ENCODE measurements at regions not wholly inside any gene's neighbourhood (a gene's known extent, or its start where the extent isn't known, plus 50 kb on each side); places are given as distances from the start of the nearest gene placed in this dataset.

DNA sequence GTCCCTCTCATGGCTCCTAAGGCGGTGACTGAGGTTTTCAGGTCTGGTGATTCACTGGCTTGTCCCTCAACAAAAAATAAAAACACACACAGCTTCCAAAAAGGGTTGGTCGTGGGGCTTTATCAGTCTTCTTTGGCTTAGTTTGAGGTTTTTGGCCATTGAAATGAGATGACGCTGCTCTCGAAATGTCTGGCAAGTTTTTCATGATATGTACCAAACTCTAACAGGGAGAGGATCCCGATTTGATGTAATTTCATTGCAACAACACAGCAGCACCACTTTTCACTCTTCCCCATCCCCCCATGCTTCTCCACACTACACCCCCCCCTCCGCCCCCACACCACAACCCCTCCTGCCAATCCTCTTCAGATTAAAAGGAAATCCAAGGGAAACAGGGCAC, 187.1 kb upstream of the NFIA start:
- Histone ChIP-seq H4K20me1 (ENCODE audit: control insufficient read depth, insufficient read depth, low read depth, low read length) (no peaks in the 10 kb centered on the region), H3K9me2 (replicated peaks; ENCODE audit: control insufficient read depth, low read length) (no peaks in the 10 kb centered on the region), H3K27ac (ENCODE audit: low read depth, low read length) (no peak overlapping the region), H3K27me3 (ENCODE audit: control insufficient read depth, low read length) (peaks cover 3% of the 10 kb centered on the region), H3K9me3 (ENCODE audit: control insufficient read depth, insufficient read depth, low read length) (no peaks in the 10 kb centered on the region), H3K4me1 (ENCODE audit: control insufficient read depth, low read length) (no peaks in the 10 kb centered on the region), H3K79me2 (ENCODE audit: control insufficient read depth, low read length) (no peaks in the 10 kb centered on the region), H3K4me3 (ENCODE audit: low read length) (no peak overlapping the region), H3K36me3 (ENCODE audit: control insufficient read depth, low read length) (no peaks in the 10 kb centered on the region), H3F3A (ENCODE audit: control insufficient read depth, insufficient read depth) (no peaks in the 10 kb centered on the region), H3K4me2 (ENCODE audit: low read length) (no peak overlapping the region)
- no peak for TF ChIP-seq CTCF (IDR thresholded peaks at IDR 0.05; ENCODE audit: low read depth, low read length, poor library complexity, severe bottlenecking)
- TF ChIP-seq EZH2phosphoT487 (IDR thresholded peaks at IDR 0.05; ENCODE audit: borderline replicate concordance, low read length), result no peak

- no peak for TF ChIP-seq EZH2phosphoT487 (IDR thresholded peaks at IDR 0.05; ENCODE audit: borderline replicate concordance, low read length)
- no peaks in the 10 kb centered on the region for H3K79me2 ChIP-seq (ENCODE audit: control insufficient read depth, low read length)
- no peaks in the 10 kb centered on the region for H3K4me1 ChIP-seq (ENCODE audit: control insufficient read depth, low read length)
- no peaks in the 10 kb centered on the region for H3K36me3 ChIP-seq (ENCODE audit: control insufficient read depth, low read length)
- no peaks in the 10 kb centered on the region for H3K9me3 ChIP-seq (ENCODE audit: control insufficient read depth, insufficient read depth, low read length)
- H3K9me2 ChIP-seq (replicated peaks; ENCODE audit: control insufficient read depth, low read length), result no peaks in the 10 kb centered on the region
- H4K20me1 ChIP-seq (ENCODE audit: control insufficient read depth, insufficient read depth, low read depth, low read length), result no peaks in the 10 kb centered on the region
- H3F3A ChIP-seq (ENCODE audit: control insufficient read depth, insufficient read depth), result no peaks in the 10 kb centered on the region
- H3K27ac ChIP-seq (ENCODE audit: low read depth, low read length), result no peak overlapping the region
- H3K4me3 ChIP-seq (ENCODE audit: low read length), result no peak overlapping the region
- peaks cover 3% of the 10 kb centered on the region for H3K27me3 ChIP-seq (ENCODE audit: control insufficient read depth, low read length)
- H3K4me2 ChIP-seq (ENCODE audit: low read length), result no peak overlapping the region
Observed at GRCh38 chr1:60894741-60895140, 187.6 kb upstream of the NFIA start.

- TF ChIP-seq EZH2phosphoT487 (IDR thresholded peaks at IDR 0.05; ENCODE audit: borderline replicate concordance, low read length) (no peak), CTCF (IDR thresholded peaks at IDR 0.05; ENCODE audit: low read depth, low read length, poor library complexity, severe bottlenecking) (no peak)
- H3F3A ChIP-seq (ENCODE audit: control insufficient read depth, insufficient read depth), result no peaks in the 10 kb centered on the region
- H3K27ac ChIP-seq (ENCODE audit: low read depth, low read length), result no peak overlapping the region
- no peaks in the 10 kb centered on the region for H3K9me2 ChIP-seq (replicated peaks; ENCODE audit: control insufficient read depth, low read length)
- peaks cover 3% of the 10 kb centered on the region; the same call in 1 of the 2 replicates for H3K27me3 ChIP-seq (ENCODE audit: control insufficient read depth, low read length)
- no peaks in the 10 kb centered on the region for H3K4me1 ChIP-seq (ENCODE audit: control insufficient read depth, low read length)
- no peaks in the 10 kb centered on the region for H3K9me3 ChIP-seq (ENCODE audit: control insufficient read depth, insufficient read depth, low read length)
- no peaks in the 10 kb centered on the region for H4K20me1 ChIP-seq (ENCODE audit: control insufficient read depth, insufficient read depth, low read depth, low read length)
- no peaks in the 10 kb centered on the region for H3K79me2 ChIP-seq (ENCODE audit: control insufficient read depth, low read length)
- H3K4me2 ChIP-seq (ENCODE audit: low read length), result no peak overlapping the region
- H3K36me3 ChIP-seq (ENCODE audit: control insufficient read depth, low read length), result no peaks in the 10 kb centered on the region
- no peak overlapping the region for H3K4me3 ChIP-seq (ENCODE audit: low read length)
Observed at GRCh38 chr1:60894130-60894529, 188.2 kb upstream of the NFIA start.

DNA sequence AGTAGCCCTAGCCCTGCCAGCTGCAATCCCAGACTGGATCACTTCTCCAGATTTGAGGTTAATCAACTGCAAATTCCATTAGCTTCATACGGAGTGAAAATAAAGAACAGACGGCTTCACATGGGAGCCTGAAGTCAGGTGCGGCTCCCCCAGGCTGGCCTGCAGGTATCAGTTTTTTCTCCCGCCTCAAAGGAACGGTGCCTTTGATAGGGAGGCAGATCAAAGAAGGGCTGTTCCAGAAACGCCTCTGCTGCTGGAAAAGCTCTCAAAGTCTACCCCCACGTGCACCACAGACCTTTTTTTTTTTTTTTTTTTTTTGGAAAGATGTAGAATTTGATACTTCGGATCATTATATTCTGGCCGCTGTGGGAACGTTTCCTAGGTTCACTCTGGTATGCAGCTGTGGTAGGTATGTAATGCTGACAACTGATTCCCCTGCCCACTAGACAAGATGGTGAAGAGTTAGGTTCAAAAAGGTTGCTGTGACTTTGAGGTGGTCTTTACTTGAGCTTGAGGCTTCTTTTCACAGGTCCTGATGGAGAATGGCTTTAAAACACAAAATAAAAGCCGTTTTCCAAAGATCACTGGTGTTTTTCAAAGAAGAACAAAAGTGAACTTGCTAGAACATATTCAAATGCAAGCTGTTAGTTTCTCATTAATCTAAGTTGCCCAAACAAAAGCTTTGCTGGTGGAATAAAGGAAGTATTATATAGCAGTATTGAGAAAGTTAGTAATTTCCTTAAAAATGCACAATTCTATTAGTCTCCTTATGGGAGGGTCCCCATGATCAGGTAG, 189.0 kb upstream of the NFIA start:
- Histone ChIP-seq H3K79me2 (ENCODE audit: control insufficient read depth, low read length) (no peaks in the 10 kb centered on the region), H4K20me1 (ENCODE audit: control insufficient read depth, insufficient read depth, low read depth, low read length) (no peaks in the 10 kb centered on the region), H3K4me1 (ENCODE audit: control insufficient read depth, low read length) (no peaks in the 10 kb centered on the region), H3K27ac (ENCODE audit: low read depth, low read length) (no peak overlapping the region), H3K4me2 (ENCODE audit: low read length) (no peak overlapping the region), H3K4me3 (ENCODE audit: low read length) (no peak overlapping the region), H3K36me3 (ENCODE audit: control insufficient read depth, low read length) (no peaks in the 10 kb centered on the region), H3K27me3 (ENCODE audit: control insufficient read depth, low read length) (peaks cover 3% of the 10 kb centered on the region; the same call in 1 of the 2 replicates), H3F3A (ENCODE audit: control insufficient read depth, insufficient read depth) (no peaks in the 10 kb centered on the region), H3K9me3 (ENCODE audit: control insufficient read depth, insufficient read depth, low read length) (no peaks in the 10 kb centered on the region), H3K9me2 (replicated peaks; ENCODE audit: control insufficient read depth, low read length) (no peaks in the 10 kb centered on the region)
- TF ChIP-seq EZH2phosphoT487 (IDR thresholded peaks at IDR 0.05; ENCODE audit: borderline replicate concordance, low read length) (no peak), CTCF (IDR thresholded peaks at IDR 0.05; ENCODE audit: low read depth, low read length, poor library complexity, severe bottlenecking) (no peak)

All from DOHH2 (cell line).